Testis (tissue), 2 donors: ENCODE measurements at regions not wholly inside any gene's neighbourhood (a gene's known extent, or its start where the extent isn't known, plus 50 kb on each side); places are given as distances from the start of the nearest gene placed in this dataset.

Experiments
- POLR2A ChIP-seq: fragments of 450-650 bp; IDR thresholded peaks from one replicate; pipeline ENCODE4 v1.6.1; 2017; ENCODE audit warnings: antibody characterized with exemption, mild to moderate bottlenecking, moderate library complexity
- TF ChIP-seq, protein P1 (sequence below), 3 experiments: fragments of 450-650 bp in 2 of 3; fragments of 200-600 bp in 1 of 3; sonication (generic) in 1 of 3; IDR thresholded peaks; one replicate each; pipeline ENCODE4 v1.5.1; 2016 to 2019; ENCODE audit warnings: antibody characterized with exemption in 3 of 3, mild to moderate bottlenecking in 2 of 3, moderate library complexity in 1 of 3

- TF ChIP-seq, protein P1, sequence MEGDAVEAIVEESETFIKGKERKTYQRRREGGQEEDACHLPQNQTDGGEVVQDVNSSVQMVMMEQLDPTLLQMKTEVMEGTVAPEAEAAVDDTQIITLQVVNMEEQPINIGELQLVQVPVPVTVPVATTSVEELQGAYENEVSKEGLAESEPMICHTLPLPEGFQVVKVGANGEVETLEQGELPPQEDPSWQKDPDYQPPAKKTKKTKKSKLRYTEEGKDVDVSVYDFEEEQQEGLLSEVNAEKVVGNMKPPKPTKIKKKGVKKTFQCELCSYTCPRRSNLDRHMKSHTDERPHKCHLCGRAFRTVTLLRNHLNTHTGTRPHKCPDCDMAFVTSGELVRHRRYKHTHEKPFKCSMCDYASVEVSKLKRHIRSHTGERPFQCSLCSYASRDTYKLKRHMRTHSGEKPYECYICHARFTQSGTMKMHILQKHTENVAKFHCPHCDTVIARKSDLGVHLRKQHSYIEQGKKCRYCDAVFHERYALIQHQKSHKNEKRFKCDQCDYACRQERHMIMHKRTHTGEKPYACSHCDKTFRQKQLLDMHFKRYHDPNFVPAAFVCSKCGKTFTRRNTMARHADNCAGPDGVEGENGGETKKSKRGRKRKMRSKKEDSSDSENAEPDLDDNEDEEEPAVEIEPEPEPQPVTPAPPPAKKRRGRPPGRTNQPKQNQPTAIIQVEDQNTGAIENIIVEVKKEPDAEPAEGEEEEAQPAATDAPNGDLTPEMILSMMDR (IDR thresholded peaks at IDR 0.05): no peak
- TF ChIP-seq POLR2A: no peak
Observed at GRCh38 chr4:134382478-134383227, 181.1 kb upstream of the PABPC4L start.
